Neural progenitor cell (in vitro differentiated cells): ENCODE measurements at regions not wholly inside any gene's neighbourhood (a gene's known extent, or its start where the extent isn't known, plus 50 kb on each side); places are given as distances from the start of the nearest gene placed in this dataset.

Experiments used
- DNase-seq: peaks from one replicate; pipeline ENCODE4 v3.0.0-alpha.2; 2016; ENCODE audit warnings: low spot score
- H2AFZ ChIP-seq: fragments of 200-600 bp; sonication (generic); replicated peaks from 2 replicates; pipeline ENCODE4 v1.6.1; 2016; ENCODE audit warnings: antibody characterized with exemption
- H3F3A ChIP-seq: fragments of 200-600 bp; sonication (generic); 2 replicates; pipeline ENCODE4 v1.6.1; 2016; ENCODE audit warnings: antibody characterized with exemption, low read depth
- H3K27ac ChIP-seq: fragments of 200-600 bp; sonication (generic); 2 replicates; pipeline ENCODE4 v1.5.1; 2016; ENCODE audit warnings: mild to moderate bottlenecking
- H3K27me3 ChIP-seq: fragments of 200-600 bp; sonication (generic); 2 replicates; pipeline ENCODE4 v1.6.1; 2016; ENCODE audit warnings: mild to moderate bottlenecking, moderate library complexity
- H3K36me3 ChIP-seq: fragments of 200-600 bp; sonication (generic); 2 replicates; pipeline ENCODE4 v1.5.1; 2016
- H3K4me1 ChIP-seq: fragments of 200-600 bp; sonication (generic); 2 replicates; pipeline ENCODE4 v1.6.1; 2016; ENCODE audit warnings: mixed run types
- H3K4me2 ChIP-seq: fragments of 200-600 bp; sonication (generic); 2 replicates; pipeline ENCODE4 v1.6.1; 2016
- H3K4me3 ChIP-seq: fragments of 200-600 bp; sonication (generic); 2 replicates; pipeline ENCODE4 v1.5.1; 2016
- H3K79me2 ChIP-seq: fragments of 200-600 bp; sonication (generic); 2 replicates; pipeline ENCODE4 v1.6.1; 2016; ENCODE audit warnings: low read depth
- H3K9ac ChIP-seq: fragments of 200-600 bp; sonication (generic); 2 replicates; pipeline ENCODE4 v1.6.1; 2016
- H3K9me3 ChIP-seq: fragments of 200-600 bp; sonication (generic); 2 replicates; pipeline ENCODE4 v1.5.1; 2016; ENCODE audit warnings: low read depth
- H4K20me1 ChIP-seq: fragments of 200-600 bp; sonication (generic); 2 replicates; pipeline ENCODE4 v1.6.1; 2016; ENCODE audit warnings: low read depth
- H3K27ac Mint-ChIP-seq: 3 replicates; pipeline ENCODE4 v1.8.0; 2021; ENCODE audit warnings: mixed read lengths
- H3K27me3 Mint-ChIP-seq: 2 replicates; pipeline ENCODE4 v1.8.0; 2022; ENCODE audit warnings: low read depth, mild to moderate bottlenecking, inconsistent platforms, moderate library complexity, mixed read lengths; ENCODE audit not compliant: insufficient read depth
- H3K36me3 Mint-ChIP-seq: 3 replicates; pipeline ENCODE4 v1.8.0; 2021; ENCODE audit warnings: mixed read lengths
- H3K4me1 Mint-ChIP-seq: 3 replicates; pipeline ENCODE4 v1.8.0; 2021; ENCODE audit warnings: mixed read lengths
- H3K4me3 Mint-ChIP-seq: 3 replicates; pipeline ENCODE4 v1.8.0; 2021; ENCODE audit warnings: mild to moderate bottlenecking, moderate library complexity, mixed read lengths
- H3K9me3 Mint-ChIP-seq: 3 replicates; pipeline ENCODE4 v1.8.0; 2020; ENCODE audit warnings: mixed read lengths
- CTCF ChIP-seq: fragments of 200-600 bp; sonication (generic); IDR thresholded peaks from 2 replicates; pipeline ENCODE4 v1.5.1; 2017; ENCODE audit warnings: antibody characterized with exemption, mild to moderate bottlenecking
- EZH2 ChIP-seq: fragments of 200-600 bp; sonication (generic); IDR thresholded peaks from 2 replicates; pipeline ENCODE4 v1.6.1; 2017; ENCODE audit warnings: antibody characterized with exemption, mild to moderate bottlenecking, moderate library complexity
- EZH2phosphoT487 ChIP-seq: fragments of 200-600 bp; sonication (generic); IDR thresholded peaks from 2 replicates; pipeline ENCODE4 v1.6.1; 2017; ENCODE audit warnings: antibody characterized with exemption

- H3K4me1 Mint-ChIP-seq = peaks cover 3% of the 10 kb centered on the region
- no peaks in the 10 kb centered on the region for H3K36me3 ChIP-seq
- H3K4me1 ChIP-seq = no peaks in the 10 kb centered on the region
- no peaks in the 10 kb centered on the region for H3K79me2 ChIP-seq
- H3K27ac Mint-ChIP-seq = no peak overlapping the region
- H4K20me1 ChIP-seq = no peaks in the 10 kb centered on the region
- no peak overlapping the region for H3K4me2 ChIP-seq
- H3K9me3 ChIP-seq = no peaks in the 10 kb centered on the region
- TF ChIP-seq CTCF = no peak
- no peak for TF ChIP-seq EZH2
- no peak for TF ChIP-seq EZH2phosphoT487
- no peak overlapping the region for H3K9ac ChIP-seq
- no peak for DNase-seq
- no peak overlapping the region for H2AFZ ChIP-seq
- H3K27ac ChIP-seq = no peak overlapping the region
- H3F3A ChIP-seq = no peaks in the 10 kb centered on the region
- H3K36me3 Mint-ChIP-seq = peaks cover 2% of the 10 kb centered on the region
- no peak overlapping the region for H3K4me3 Mint-ChIP-seq
- H3K27me3 Mint-ChIP-seq = peaks cover 2% of the 10 kb centered on the region
- peaks cover 13% of the 10 kb centered on the region for H3K9me3 Mint-ChIP-seq
- H3K4me3 ChIP-seq = no peak overlapping the region
- no peaks in the 10 kb centered on the region for H3K27me3 ChIP-seq
Observed at GRCh38 chr1:221949996-221950395, 208.1 kb upstream of the DUSP10 start.

DNA sequence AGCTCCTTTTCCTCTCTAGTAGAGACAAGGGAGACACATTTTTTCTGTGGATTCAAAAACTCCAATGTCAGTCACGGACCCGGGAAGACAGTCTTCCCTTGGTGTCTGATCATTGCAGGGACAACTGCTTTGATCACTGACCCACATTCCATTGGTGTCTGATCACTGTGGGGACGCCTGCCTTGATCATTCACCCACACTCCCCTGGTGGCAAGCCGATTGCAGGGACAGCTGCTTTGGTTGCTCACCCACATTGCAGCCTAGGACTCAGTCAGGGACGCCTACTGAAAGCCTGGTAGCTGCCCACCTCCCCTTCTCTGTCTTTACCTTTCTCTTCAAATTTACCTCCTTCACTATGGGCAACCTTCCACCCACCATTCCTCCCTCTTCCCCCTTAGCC lies 206.6 kb upstream of the DUSP10 start:
- Histone ChIP-seq H3K4me1 (no peaks in the 10 kb centered on the region), H3K36me3 (no peaks in the 10 kb centered on the region), H3F3A (no peaks in the 10 kb centered on the region), H3K9ac (no peak overlapping the region), H3K9me3 (no peaks in the 10 kb centered on the region), H3K4me3 (no peak overlapping the region), H4K20me1 (no peaks in the 10 kb centered on the region), H3K79me2 (no peaks in the 10 kb centered on the region), H3K27me3 (no peaks in the 10 kb centered on the region), H2AFZ (no peak overlapping the region), H3K4me2 (no peak overlapping the region), H3K27ac (no peak overlapping the region)
- H3K27ac Mint-ChIP-seq = no peak overlapping the region
- H3K36me3 Mint-ChIP-seq = peaks cover 2% of the 10 kb centered on the region
- H3K4me3 Mint-ChIP-seq = no peak overlapping the region
- H3K4me1 Mint-ChIP-seq = peaks cover 3% of the 10 kb centered on the region
- H3K9me3 Mint-ChIP-seq = peaks cover 10% of the 10 kb centered on the region
- H3K27me3 Mint-ChIP-seq = peaks cover 2% of the 10 kb centered on the region
- no peak for DNase-seq
- TF ChIP-seq EZH2phosphoT487 = no peak
- TF ChIP-seq EZH2 = no peak
- TF ChIP-seq CTCF = no peak

DNA sequence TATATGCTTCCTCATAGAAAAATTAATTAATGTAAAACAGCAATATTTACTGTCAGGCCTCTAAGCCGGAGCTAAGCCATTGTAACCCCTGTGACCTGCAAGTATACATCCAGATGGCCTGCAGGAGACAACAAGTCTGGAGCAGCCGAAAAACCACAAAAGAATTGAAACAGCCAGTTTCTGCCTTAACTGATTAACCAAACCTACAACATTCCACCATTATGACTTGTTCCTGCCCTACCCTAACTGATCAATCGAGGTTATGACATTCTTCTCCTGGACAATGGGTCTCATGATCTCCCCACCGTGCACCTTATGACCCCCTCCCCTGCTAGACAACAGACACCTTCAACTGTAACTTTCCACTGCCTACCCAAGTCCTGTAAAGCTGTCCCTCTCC lies 205.8 kb upstream of the DUSP10 start:
- Histone ChIP-seq H3K79me2 (no peaks in the 10 kb centered on the region), H3K4me2 (no peak overlapping the region), H4K20me1 (no peaks in the 10 kb centered on the region), H3K27ac (no peak overlapping the region), H3F3A (no peaks in the 10 kb centered on the region), H3K9me3 (no peaks in the 10 kb centered on the region), H2AFZ (no peak overlapping the region), H3K36me3 (no peaks in the 10 kb centered on the region), H3K27me3 (no peaks in the 10 kb centered on the region), H3K9ac (no peak overlapping the region), H3K4me3 (no peak overlapping the region), H3K4me1 (no peaks in the 10 kb centered on the region)
- Mint-ChIP-seq H3K36me3 (peaks cover 2% of the 10 kb centered on the region), H3K9me3 (peaks cover 10% of the 10 kb centered on the region), H3K4me1 (peaks cover 3% of the 10 kb centered on the region), H3K27ac (peak overlapping the region; percentile 20), H3K27me3 (peaks cover 2% of the 10 kb centered on the region), H3K4me3 (no peak overlapping the region)
- DNase-seq = no peak
- TF ChIP-seq CTCF = no peak
- no peak for TF ChIP-seq EZH2
- TF ChIP-seq EZH2phosphoT487 = no peak
